IMR-90 (cell line): ENCODE measurements at regions not wholly inside any gene's neighbourhood (a gene's known extent, or its start where the extent isn't known, plus 50 kb on each side); places are given as distances from the start of the nearest gene placed in this dataset.

Experiments
- ATAC-seq: fragments of 200-7000 bp; cut with Tn5 transposase; 2 replicates; pipeline ENCODE4 v1.9.1; 2020; ENCODE audit warnings: low read depth, mild to moderate bottlenecking, moderate library complexity
- BruUV-seq: library from RNA; stranded (reverse); fragments of 400-500 nt; replicated peaks from 2 replicates; lab custom pipeline; 2021; lab: Mats Ljungman, UMichigan
- CTCF ChIA-PET: fragments of 300-600 bp; formaldehyde crosslinking; extraction: SDS; loops from one replicate; lab custom pipeline; 2021; ENCODE audit warnings: antibody characterized with exemption; lab: Yijun Ruan, JAX
- POLR2A ChIA-PET: fragments of 300-600 bp; sonication (Branson Sonifier 250); formaldehyde crosslinking; loops from one replicate; lab custom pipeline; 2022; ENCODE audit warnings: antibody characterized with exemption; ENCODE audit not compliant: unreplicated experiment; lab: Charles Lee
- DNase-seq: peaks from one replicate; pipeline ENCODE4 v3.0.0; 2013
- H2AFZ ChIP-seq: replicated peaks from 2 replicates; pipeline ENCODE3; 2013; ENCODE audit warnings: low read length, mild to moderate bottlenecking; ENCODE audit not compliant: poor library complexity
- H2AK5ac ChIP-seq: 2 replicates; pipeline ENCODE4 v1.6.1; 2013; ENCODE audit warnings: low read depth, low read length, inconsistent platforms
- H2AK9ac ChIP-seq: replicated peaks from 2 replicates; pipeline ENCODE3; 2013; ENCODE audit warnings: mild to moderate bottlenecking, low read depth, low read length, moderate library complexity; ENCODE audit not compliant: poor library complexity
- H2BK120ac ChIP-seq: 2 replicates; pipeline ENCODE4 v1.6.1; 2013; ENCODE audit warnings: low read depth, low read length, inconsistent platforms
- H2BK15ac ChIP-seq: 3 replicates; pipeline ENCODE4 v1.6.1; 2013; ENCODE audit warnings: low read depth, low read length, inconsistent platforms
- H2BK20ac ChIP-seq: 2 replicates; pipeline ENCODE4 v1.6.1; 2013; ENCODE audit warnings: low read depth, mild to moderate bottlenecking, inconsistent platforms, low read length, moderate library complexity
- H2BK5ac ChIP-seq: 2 replicates; pipeline ENCODE4 v1.6.1; 2013; ENCODE audit warnings: mild to moderate bottlenecking, low read depth, low read length, inconsistent platforms; ENCODE audit not compliant: poor library complexity, severe bottlenecking
- H3K14ac ChIP-seq: replicated peaks from 2 replicates; pipeline ENCODE4 v1.6.1; 2013; ENCODE audit warnings: low read depth, low read length, inconsistent platforms
- H3K18ac ChIP-seq: 2 replicates; pipeline ENCODE4 v1.6.1; 2013; ENCODE audit warnings: low read depth, low read length, control low read depth
- H3K23ac ChIP-seq: 2 replicates; pipeline ENCODE4 v1.6.1; 2013; ENCODE audit warnings: low read depth, low read length, inconsistent platforms
- H3K27ac ChIP-seq: 2 replicates; pipeline ENCODE4 v1.5.1; 2013; ENCODE audit warnings: mild to moderate bottlenecking, control low read depth, low read length; ENCODE audit not compliant: insufficient read depth
- H3K27me3 ChIP-seq: 2 replicates; pipeline ENCODE4 v1.6.1; 2013; ENCODE audit warnings: low read length; ENCODE audit not compliant: control insufficient read depth, insufficient read depth
- H3K36me3 ChIP-seq: 2 replicates; pipeline ENCODE4 v1.6.1; 2013; ENCODE audit warnings: low read length, mixed read lengths; ENCODE audit not compliant: control insufficient read depth, insufficient read depth
- H3K4ac ChIP-seq: 2 replicates; pipeline ENCODE4 v1.6.1; 2013; ENCODE audit warnings: low read depth, low read length, inconsistent platforms
- H3K4me1 ChIP-seq: 2 replicates; pipeline ENCODE4 v1.6.1; 2013; ENCODE audit warnings: low read length, mixed read lengths; ENCODE audit not compliant: control insufficient read depth, insufficient read depth
- H3K4me2 ChIP-seq: 2 replicates; pipeline ENCODE4 v1.6.1; 2013; ENCODE audit warnings: low read depth, mild to moderate bottlenecking, control low read depth, low read length, moderate library complexity
- H3K4me3 ChIP-seq: 2 replicates; pipeline ENCODE4 v1.5.1; 2013; ENCODE audit warnings: low read depth, mild to moderate bottlenecking, control low read depth, low read length, moderate library complexity; ENCODE audit not compliant: insufficient read depth
- H3K56ac ChIP-seq: 2 replicates; pipeline ENCODE4 v1.6.1; 2013; ENCODE audit warnings: low read length, inconsistent platforms; ENCODE audit not compliant: insufficient read depth; ENCODE audit errors: extremely low read depth
- H3K79me1 ChIP-seq, 2 experiments: 2 replicates each; pipeline ENCODE4 v1.6.1; 2013; ENCODE audit warnings: low read length in 2 of 2, inconsistent platforms in 1 of 2, low read depth in 1 of 2
- H3K9ac ChIP-seq: 2 replicates; pipeline ENCODE4 v1.6.1; 2013; ENCODE audit warnings: low read depth, low read length, control low read depth
- H3K9me1 ChIP-seq: 2 replicates; pipeline ENCODE4 v1.6.1; 2013; ENCODE audit warnings: low read length, inconsistent platforms; ENCODE audit not compliant: insufficient read depth
- H3K9me3 ChIP-seq: 2 replicates; pipeline ENCODE4 v1.6.1; 2013; ENCODE audit warnings: low read length; ENCODE audit not compliant: control insufficient read depth, insufficient read depth
- H4K20me1 ChIP-seq: 2 replicates; pipeline ENCODE4 v1.6.1; 2013; ENCODE audit warnings: low read length, inconsistent platforms; ENCODE audit not compliant: insufficient read depth
- H4K5ac ChIP-seq: 2 replicates; pipeline ENCODE4 v1.6.1; 2013; ENCODE audit warnings: mild to moderate bottlenecking, low read depth, low read length, control low read depth
- H4K8ac ChIP-seq, 2 experiments: 2 replicates each; pipeline ENCODE4 v1.6.1; 2013; ENCODE audit warnings: low read depth in 2 of 2, low read length in 2 of 2, control low read depth in 1 of 2, inconsistent platforms in 1 of 2
- H4K91ac ChIP-seq: 2 replicates; pipeline ENCODE4 v1.6.1; 2013; ENCODE audit warnings: low read depth, low read length, inconsistent platforms; ENCODE audit not compliant: insufficient read depth
- CEBPB ChIP-seq: IDR thresholded peaks from 2 replicates; pipeline ENCODE4 v1.6.1; 2012; ENCODE audit warnings: low read depth, low read length, improper control_type of control experiment
- CHD1 ChIP-seq: IDR thresholded peaks from 2 replicates; pipeline ENCODE4 v1.6.1; 2012; ENCODE audit warnings: low read depth, low read length, improper control_type of control experiment
- ELK1 ChIP-seq: fragments of 150-350 bp; IDR thresholded peaks from 2 replicates; pipeline ENCODE4 v1.6.1; 2016; ENCODE audit warnings: low read depth, mild to moderate bottlenecking, low read length, moderate library complexity, borderline replicate concordance
- MXI1 ChIP-seq: IDR thresholded peaks from 2 replicates; pipeline ENCODE4 v1.6.1; 2012; ENCODE audit warnings: low read depth, mild to moderate bottlenecking, low read length, moderate library complexity, borderline replicate concordance
- RFX5 ChIP-seq: IDR thresholded peaks from 2 replicates; pipeline ENCODE4 v1.8.0; 2012; ENCODE audit warnings: low read depth, mild to moderate bottlenecking, low read length, moderate library complexity
- USF2 ChIP-seq: fragments of 150-350 bp; IDR thresholded peaks from 2 replicates; pipeline ENCODE4 v1.6.1; 2017; ENCODE audit warnings: mild to moderate bottlenecking, antibody characterized with exemption, low read length, low read depth
- WGBS, 2 experiments: methylation state at CpG; one replicate each; pipeline versions ENCODE4 v1.1.5 to v1.1.7; 2013; ENCODE audit warnings: missing lambda C conversion rate in 2 of 2; ENCODE audit not compliant: insufficient read length in 1 of 2; ENCODE audit errors: extremely low coverage in 2 of 2; 5-methylcytosine and 5-hydroxymethylcytosine counted together
- dilution Hi-C: fragments of 300-500 bp; cut with HindIII; formaldehyde crosslinking; loops from one replicate; pipeline ENCODE4 v1.14.3; 2018; ENCODE audit warnings: low sequenced_read_pairs; ENCODE audit not compliant: unreplicated experiment
- in situ Hi-C: fragments of 300-500 bp; cut with MboI; formaldehyde crosslinking; loops from 3 replicates; pipeline ENCODE4 v1.14.3; 2019; ENCODE audit warnings: low sequenced_read_pairs, inconsistent platforms, mixed read lengths
- intact Hi-C: fragments of 100-400 bp; cut with micrococcal nuclease; formaldehyde crosslinking; loops from 2 replicates; pipeline ENCODE4 v1.10.0; 2022

GRCh38 chr7:149664176-149664575 is 109.2 kb downstream of the ZNF467 start:
- H4K8ac ChIP-seq, result no peak overlapping the region
- no peaks in the 10 kb centered on the region for H3K9me1 ChIP-seq
- in situ Hi-C loops, result loop anchor here (10.0 kb wide), 1 partner anchor 81 kb away; no protein-coding TSS in a partner anchor
- dilution Hi-C loops, result no loop called here
- no peak overlapping the region for H2AFZ ChIP-seq
- H3K27me3 ChIP-seq, result peaks cover 2% of the 10 kb centered on the region; the same call in 1 of the 2 replicates
- no peaks in the 10 kb centered on the region for H3K4me1 ChIP-seq
- H3K36me3 ChIP-seq, result no peaks in the 10 kb centered on the region
- H4K91ac ChIP-seq, result no peak overlapping the region
- DNase-seq (no peak), ATAC-seq (no peak)
- CTCF ChIA-PET, result no interaction called here
- no peak overlapping the region for H2BK5ac ChIP-seq
- no peak overlapping the region for H2AK5ac ChIP-seq
- H3K27ac ChIP-seq, result no peak overlapping the region
- no peak overlapping the region for H2AK9ac ChIP-seq
- H3K56ac ChIP-seq, result no peak overlapping the region
- no peak overlapping the region for H4K5ac ChIP-seq
- POLR2A ChIA-PET, result no interaction called here
- H2BK120ac ChIP-seq, result no peak overlapping the region
- BruUV-seq, result no TSS peak
- no peak overlapping the region for H3K4me2 ChIP-seq
- no peaks in the 10 kb centered on the region for H4K20me1 ChIP-seq
- H3K9ac ChIP-seq, result no peak overlapping the region
- no peaks in the 10 kb centered on the region for H3K9me3 ChIP-seq
- no peak overlapping the region for H2BK20ac ChIP-seq
- H3K18ac ChIP-seq, result no peak overlapping the region
- no peak overlapping the region for H3K4ac ChIP-seq
- no peak overlapping the region for H3K4me3 ChIP-seq
- no peaks in the 10 kb centered on the region for H3K79me1 ChIP-seq
- no peak overlapping the region for H2BK15ac ChIP-seq
- TF ChIP-seq RFX5 (no peak), ELK1 (no peak), MXI1 (no peak), CEBPB (no peak), CHD1 (no peak), USF2 (no peak)
- intact Hi-C loops, result no loop called here
- no peak overlapping the region for H3K23ac ChIP-seq
- H3K14ac ChIP-seq, result no peak overlapping the region
- WGBS, 2 experiments, result 20% methylated on average over 1 of the region's 5 CpGs; no CpG with 5 or more reads in 1 of the 2 experiments
